H9 (cell line): ENCODE measurements at regions not wholly inside any gene's neighbourhood (a gene's known extent, or its start where the extent isn't known, plus 50 kb on each side); places are given as distances from the start of the nearest gene placed in this dataset.

ENCODE experiments used
- DNase-seq: peaks from one replicate; pipeline ENCODE4 v3.0.0-alpha.2; 2017
- H2AFZ ChIP-seq: one replicate; pipeline ENCODE4 v1.6.1; 2013; ENCODE audit warnings: mild to moderate bottlenecking, low read length, control low read depth, moderate library complexity
- H2AK5ac ChIP-seq: 2 replicates; pipeline ENCODE4 v1.6.1; 2013; ENCODE audit warnings: low read length, control low read depth, mixed read lengths; ENCODE audit not compliant: insufficient read length
- H2BK120ac ChIP-seq: one replicate; pipeline ENCODE4 v1.6.1; 2013; ENCODE audit warnings: low read depth, mild to moderate bottlenecking, low read length, control low read depth, inconsistent platforms; ENCODE audit not compliant: poor library complexity, severe bottlenecking
- H2BK12ac ChIP-seq: 2 replicates; pipeline ENCODE4 v1.6.1; 2013; ENCODE audit warnings: low read length, control low read depth, mixed read lengths, low read depth; ENCODE audit not compliant: insufficient read length
- H2BK15ac ChIP-seq: 2 replicates; pipeline ENCODE4 v1.6.1; 2013; ENCODE audit warnings: low read depth, low read length, control low read depth
- H2BK20ac ChIP-seq: one replicate; pipeline ENCODE4 v1.6.1; 2013; ENCODE audit warnings: low read depth, mild to moderate bottlenecking, low read length, control low read depth, inconsistent platforms; ENCODE audit not compliant: poor library complexity, severe bottlenecking
- H2BK5ac ChIP-seq: 2 replicates; pipeline ENCODE4 v1.6.1; 2013; ENCODE audit warnings: low read length, control low read depth, mixed read lengths; ENCODE audit not compliant: insufficient read length
- H3K14ac ChIP-seq: 2 replicates; pipeline ENCODE4 v1.6.1; 2013; ENCODE audit warnings: low read length, control low read depth; ENCODE audit not compliant: insufficient read depth
- H3K18ac ChIP-seq: 2 replicates; pipeline ENCODE4 v1.6.1; 2013; ENCODE audit warnings: low read depth, mild to moderate bottlenecking, mixed read lengths, low read length, control low read depth; ENCODE audit not compliant: insufficient read length
- H3K23ac ChIP-seq: 2 replicates; pipeline ENCODE4 v1.6.1; 2013; ENCODE audit warnings: low read length, control low read depth, mixed read lengths, low read depth; ENCODE audit not compliant: insufficient read length
- H3K23me2 ChIP-seq: 2 replicates; pipeline ENCODE4 v1.6.1; 2013; ENCODE audit warnings: low read depth, mild to moderate bottlenecking, mixed read lengths, low read length, control low read depth; ENCODE audit not compliant: insufficient read length, poor library complexity, severe bottlenecking
- H3K27ac ChIP-seq: 2 replicates; pipeline ENCODE4 v1.5.1; 2013; ENCODE audit warnings: low read length, control low read depth, mixed read lengths, low read depth; ENCODE audit not compliant: insufficient read length
- H3K27me3 ChIP-seq: 2 replicates; pipeline ENCODE4 v1.6.1; 2013; ENCODE audit warnings: low read length, control low read depth, inconsistent platforms; ENCODE audit not compliant: insufficient read depth
- H3K4ac ChIP-seq: 2 replicates; pipeline ENCODE4 v1.6.1; 2013; ENCODE audit warnings: low read depth, mild to moderate bottlenecking, control low read depth, inconsistent platforms, low read length, moderate library complexity
- H3K4me1 ChIP-seq: 2 replicates; pipeline ENCODE4 v1.6.1; 2013; ENCODE audit warnings: low read length, control low read depth, inconsistent platforms; ENCODE audit not compliant: insufficient read depth
- H3K4me2 ChIP-seq: 2 replicates; pipeline ENCODE4 v1.6.1; 2013; ENCODE audit warnings: low read length, control low read depth, mixed read lengths; ENCODE audit not compliant: insufficient read length, insufficient read depth
- H3K56ac ChIP-seq: 2 replicates; pipeline ENCODE4 v1.6.1; 2013; ENCODE audit warnings: low read depth, mild to moderate bottlenecking, mixed read lengths, low read length, control low read depth; ENCODE audit not compliant: insufficient read length
- H3K79me1 ChIP-seq: 2 replicates; pipeline ENCODE4 v1.6.1; 2013; ENCODE audit warnings: low read depth, mild to moderate bottlenecking, moderate library complexity, low read length, control low read depth, inconsistent platforms; ENCODE audit not compliant: insufficient read depth, poor library complexity, severe bottlenecking
- H3K79me2 ChIP-seq: 2 replicates; pipeline ENCODE4 v1.6.1; 2013; ENCODE audit warnings: low read length, control low read depth, inconsistent platforms; ENCODE audit not compliant: insufficient read depth
- H3K9ac ChIP-seq: 2 replicates; pipeline ENCODE4 v1.6.1; 2013; ENCODE audit warnings: low read length, control low read depth, mixed read lengths; ENCODE audit not compliant: insufficient read length; ENCODE audit errors: extremely low read depth
- H3K9me3 ChIP-seq: one replicate; pipeline ENCODE4 v1.6.1; 2013; ENCODE audit warnings: low read depth, low read length, inconsistent platforms; ENCODE audit not compliant: control insufficient read depth
- H3T11ph ChIP-seq: one replicate; pipeline ENCODE4 v1.6.1; 2013; ENCODE audit warnings: mild to moderate bottlenecking, low read length, control low read depth, inconsistent platforms
- H4K20me1 ChIP-seq: one replicate; pipeline ENCODE4 v1.6.1; 2013; ENCODE audit not compliant: control insufficient read depth, insufficient read length, insufficient read depth
- H4K5ac ChIP-seq: 2 replicates; pipeline ENCODE4 v1.6.1; 2013; ENCODE audit warnings: low read depth, mild to moderate bottlenecking, mixed read lengths, low read length, control low read depth; ENCODE audit not compliant: insufficient read length
- H4K8ac ChIP-seq: replicated peaks from 2 replicates; pipeline ENCODE4 v1.6.1; 2013; ENCODE audit warnings: low read length, control low read depth, mixed read lengths, low read depth; ENCODE audit not compliant: insufficient read length
- H4K91ac ChIP-seq: 2 replicates; pipeline ENCODE4 v1.6.1; 2013; ENCODE audit warnings: low read depth, mild to moderate bottlenecking, moderate library complexity, mixed read lengths, low read length, control low read depth; ENCODE audit not compliant: insufficient read length
- H3K27ac Mint-ChIP-seq, 3 experiments: 2 replicates in 2 of 3; 3 replicates in 1 of 3; pipeline ENCODE4 v1.8.0; 2020 to 2021; ENCODE audit warnings: mixed read lengths in 3 of 3, mild to moderate bottlenecking in 1 of 3, moderate library complexity in 1 of 3
- H3K27me3 Mint-ChIP-seq: 2 replicates; pipeline ENCODE4 v1.8.0; 2021; ENCODE audit warnings: low read depth, mild to moderate bottlenecking, moderate library complexity, mixed read lengths
- H3K36me3 Mint-ChIP-seq, 3 experiments: 2 replicates in 2 of 3; 3 replicates in 1 of 3; pipeline ENCODE4 v1.8.0; 2020 to 2021; ENCODE audit warnings: low read depth in 3 of 3, mixed read lengths in 3 of 3; ENCODE audit not compliant: insufficient read depth in 1 of 3
- H3K4me1 Mint-ChIP-seq, 2 experiments: 2 replicates each; pipeline ENCODE4 v1.8.0; 2020; ENCODE audit warnings: mixed read lengths in 2 of 2
- H3K4me3 Mint-ChIP-seq, 2 experiments: 2 replicates in 1 of 2; 3 replicates in 1 of 2; pipeline ENCODE4 v1.8.0; 2020 to 2021; ENCODE audit warnings: mild to moderate bottlenecking in 2 of 2, mixed read lengths in 2 of 2, moderate library complexity in 1 of 2
- H3K9me3 Mint-ChIP-seq, 2 experiments: 2 replicates in 1 of 2; 3 replicates in 1 of 2; pipeline ENCODE4 v1.8.0; 2020; ENCODE audit warnings: mild to moderate bottlenecking in 2 of 2, mixed read lengths in 2 of 2, moderate library complexity in 1 of 2
- CTCF ChIP-seq: fragments of 200-600 bp; sonication (generic); conservative IDR thresholded peaks from 3 replicates; pipeline ENCODE4 v1.8.0; 2021; ENCODE audit warnings: antibody characterized with exemption, mild to moderate bottlenecking
- WGBS: extraction: QIAGEN DNeasy Blood & Tissue Kit; methylation state at CpG from one replicate; pipeline ENCODE4 v1.1.7; 2013; ENCODE audit warnings: missing lambda C conversion rate, low lambda C conversion rate, mixed read lengths; ENCODE audit not compliant: insufficient read length; ENCODE audit errors: extremely low coverage; 5-methylcytosine and 5-hydroxymethylcytosine counted together

GRCh38 chr13:68025604-68026003, 795.5 kb upstream of the PCDH9 start:
- no peak overlapping the region for H3K4me3 Mint-ChIP-seq
- no peaks in the 10 kb centered on the region for H3K23me2 ChIP-seq
- no peak overlapping the region for H2BK15ac ChIP-seq
- H2BK20ac ChIP-seq: no peak overlapping the region
- no peaks in the 10 kb centered on the region for H3K27me3 Mint-ChIP-seq
- H3K79me2 ChIP-seq: no peaks in the 10 kb centered on the region
- H3K36me3 Mint-ChIP-seq: peaks cover 3 to 17% (median 14%) of the 10 kb centered on the region in 3 experiments; a peak in 5 of 7 replicates
- H2BK120ac ChIP-seq: no peak overlapping the region
- H2AK5ac ChIP-seq: no peak overlapping the region
- no peak overlapping the region for H3K56ac ChIP-seq
- no peak overlapping the region for H4K8ac ChIP-seq
- H3K4me1 Mint-ChIP-seq: peaks cover 46 to 47% of the 10 kb centered on the region in 2 experiments
- H2AFZ ChIP-seq: no peak overlapping the region
- H3K9me3 Mint-ChIP-seq: peaks cover 12 to 15% of the 10 kb centered on the region in 2 experiments
- H3T11ph ChIP-seq: no peak overlapping the region
- H3K18ac ChIP-seq: no peak overlapping the region
- DNase-seq: no peak
- no peak overlapping the region for H2BK12ac ChIP-seq
- H3K79me1 ChIP-seq: no peaks in the 10 kb centered on the region
- H3K27ac ChIP-seq: no peak overlapping the region
- H3K4me2 ChIP-seq: no peak overlapping the region
- no peak overlapping the region for H4K5ac ChIP-seq
- H4K91ac ChIP-seq: no peak overlapping the region
- no peak overlapping the region for H3K4ac ChIP-seq
- no peak overlapping the region for H3K23ac ChIP-seq
- H3K27me3 ChIP-seq: no peaks in the 10 kb centered on the region
- peaks cover 7% of the 10 kb centered on the region; the same call in 1 of the 2 replicates for H3K4me1 ChIP-seq
- H3K14ac ChIP-seq: no peak overlapping the region
- H3K9ac ChIP-seq: no peak overlapping the region
- no peak overlapping the region for H2BK5ac ChIP-seq
- no peak overlapping the region for H3K27ac Mint-ChIP-seq
- no peak for TF ChIP-seq CTCF
- H4K20me1 ChIP-seq: no peaks in the 10 kb centered on the region
- WGBS: no CpG with 5 or more reads among the region's 2 CpGs
- no peaks in the 10 kb centered on the region for H3K9me3 ChIP-seq
